Neuronal stem cell (in vitro differentiated cells): ENCODE measurements at regions not wholly inside any gene's neighbourhood (a gene's known extent, or its start where the extent isn't known, plus 50 kb on each side); places are given as distances from the start of the nearest gene placed in this dataset.

Experiments used
- DNase-seq: peaks from one replicate; pipeline ENCODE4 v3.0.0-alpha.2; 2013; ENCODE audit warnings: low spot score
- H2AFZ ChIP-seq: one replicate; pipeline ENCODE4 v1.6.1; 2013; ENCODE audit warnings: mild to moderate bottlenecking, low read length, inconsistent platforms
- H2AK5ac ChIP-seq: 2 replicates; pipeline ENCODE4 v1.6.1; 2013; ENCODE audit warnings: low read depth, mild to moderate bottlenecking, inconsistent platforms, low read length, moderate library complexity, mixed read lengths
- H2BK120ac ChIP-seq: 2 replicates; pipeline ENCODE4 v1.6.1; 2013; ENCODE audit warnings: low read depth, mild to moderate bottlenecking, inconsistent platforms, low read length, moderate library complexity, mixed read lengths
- H2BK12ac ChIP-seq: one replicate; pipeline ENCODE4 v1.6.1; 2013; ENCODE audit warnings: low read length, inconsistent platforms
- H2BK15ac ChIP-seq: 2 replicates; pipeline ENCODE4 v1.6.1; 2013; ENCODE audit warnings: mild to moderate bottlenecking, low read length, inconsistent platforms, mixed read lengths
- H2BK5ac ChIP-seq: one replicate; pipeline ENCODE4 v1.6.1; 2013; ENCODE audit warnings: inconsistent platforms, mild to moderate bottlenecking, low read length, moderate library complexity
- H3K14ac ChIP-seq: one replicate; pipeline ENCODE4 v1.6.1; 2013; ENCODE audit warnings: low read length, inconsistent platforms
- H3K18ac ChIP-seq: 2 replicates; pipeline ENCODE4 v1.6.1; 2013; ENCODE audit warnings: low read length, inconsistent platforms
- H3K23ac ChIP-seq: 2 replicates; pipeline ENCODE4 v1.6.1; 2013; ENCODE audit warnings: low read depth, mild to moderate bottlenecking, mixed read lengths, low read length, inconsistent platforms; ENCODE audit not compliant: poor library complexity
- H3K27ac ChIP-seq: replicated peaks from 3 replicates; pipeline ENCODE4 v1.5.1; 2013; ENCODE audit warnings: low read length, inconsistent platforms
- H3K27me3 ChIP-seq, 3 experiments: 2 replicates each; pipeline ENCODE4 v1.6.1; 2013; ENCODE audit warnings: low read length in 3 of 3, mild to moderate bottlenecking in 2 of 3, inconsistent platforms in 1 of 3, low read depth in 1 of 3, mixed read lengths in 1 of 3, moderate library complexity in 1 of 3; ENCODE audit not compliant: control insufficient read depth in 3 of 3, insufficient read depth in 3 of 3
- H3K36me3 ChIP-seq, 2 donors: replicated peaks in 1 of 2; 2 replicates each; pipeline ENCODE4 v1.6.1; 2013; ENCODE audit warnings: low read length in 2 of 2; ENCODE audit not compliant: control insufficient read depth in 2 of 2, insufficient read depth in 2 of 2
- H3K4ac ChIP-seq: 2 replicates; pipeline ENCODE4 v1.6.1; 2013; ENCODE audit warnings: inconsistent platforms, mild to moderate bottlenecking, low read length, moderate library complexity
- H3K4me1 ChIP-seq, 2 donors: 1 replicate in 1 of 2; 2 replicates in 1 of 2; pipeline ENCODE4 v1.6.1; 2013; ENCODE audit warnings: low read length in 2 of 2, low read depth in 1 of 2; ENCODE audit not compliant: control insufficient read depth in 2 of 2, insufficient read depth in 1 of 2
- H3K4me2 ChIP-seq: one replicate; pipeline ENCODE4 v1.6.1; 2013; ENCODE audit warnings: mild to moderate bottlenecking, low read length, inconsistent platforms; ENCODE audit not compliant: insufficient read depth, poor library complexity, severe bottlenecking
- H3K4me3 ChIP-seq, 2 donors: 2 replicates each; pipeline ENCODE4 v1.5.1; 2013; ENCODE audit warnings: low read length in 2 of 2, mild to moderate bottlenecking in 2 of 2, inconsistent platforms in 1 of 2, moderate library complexity in 1 of 2
- H3K79me1 ChIP-seq: one replicate; pipeline ENCODE4 v1.6.1; 2013; ENCODE audit warnings: low read depth, mild to moderate bottlenecking, inconsistent platforms, low read length, moderate library complexity
- H3K9ac ChIP-seq: one replicate; pipeline ENCODE4 v1.6.1; 2013; ENCODE audit warnings: mild to moderate bottlenecking, low read depth, low read length, inconsistent platforms; ENCODE audit not compliant: poor library complexity
- H3K9me3 ChIP-seq, 2 donors: replicated peaks in 1 of 2; 2 replicates each; pipeline versions ENCODE3 to v1.6.1; 2013; ENCODE audit warnings: low read length in 2 of 2, mild to moderate bottlenecking in 2 of 2, inconsistent platforms in 1 of 2, low read depth in 1 of 2, mixed read lengths in 1 of 2, moderate library complexity in 1 of 2; ENCODE audit not compliant: control insufficient read depth in 2 of 2, insufficient read depth in 1 of 2
- H4K8ac ChIP-seq: one replicate; pipeline ENCODE4 v1.6.1; 2013; ENCODE audit warnings: low read depth, mild to moderate bottlenecking, inconsistent platforms, low read length, moderate library complexity
- H4K91ac ChIP-seq: one replicate; pipeline ENCODE4 v1.6.1; 2013; ENCODE audit warnings: low read length, low read depth, mild to moderate bottlenecking, inconsistent platforms; ENCODE audit not compliant: poor library complexity
- WGBS, 2 donors: extraction: QIAGEN DNeasy Blood & Tissue Kit; methylation state at CpG; one replicate each; pipeline ENCODE4 v1.1.7; 2013; ENCODE audit warnings: missing lambda C conversion rate in 2 of 2, mixed read lengths in 1 of 2; ENCODE audit not compliant: insufficient read length in 2 of 2, insufficient replicate concordance in 1 of 2; ENCODE audit errors: extremely low coverage in 2 of 2; 5-methylcytosine and 5-hydroxymethylcytosine counted together

- no peaks in the 10 kb centered on the region for H3K9me3 ChIP-seq
- no peak overlapping the region for H2BK5ac ChIP-seq
- H3K14ac ChIP-seq: no peak overlapping the region
- no peak overlapping the region for H3K9ac ChIP-seq
- no peaks in the 10 kb centered on the region for H3K79me1 ChIP-seq
- H3K27me3 ChIP-seq: no peaks in the 10 kb centered on the region
- no peak overlapping the region for H2BK120ac ChIP-seq
- H2AK5ac ChIP-seq: no peak overlapping the region
- H3K36me3 ChIP-seq: no peaks in the 10 kb centered on the region
- H2BK12ac ChIP-seq: no peak overlapping the region
- H3K18ac ChIP-seq: no peak overlapping the region
- no peaks in the 10 kb centered on the region for H3K4me1 ChIP-seq
- no peak overlapping the region for H3K4me3 ChIP-seq
- H3K4ac ChIP-seq: no peak overlapping the region
- no peak overlapping the region for H3K27ac ChIP-seq
- H4K8ac ChIP-seq: no peak overlapping the region
- no peak overlapping the region for H3K23ac ChIP-seq
- no peak overlapping the region for H2AFZ ChIP-seq
- DNase-seq: no peak
- no peak overlapping the region for H3K4me2 ChIP-seq
- H2BK15ac ChIP-seq: no peak overlapping the region
- no CpG with 5 or more reads among the region's 2 CpGs for WGBS, 2 donors
- no peak overlapping the region for H4K91ac ChIP-seq
Measured at GRCh38 chr13:64674126-64674525, 2556.0 kb downstream of the PCDH9 start.

- no CpG with 5 or more reads among the region's 2 CpGs for WGBS, 2 donors
- H3K27me3 ChIP-seq: no peaks in the 10 kb centered on the region
- H2BK12ac ChIP-seq: no peak overlapping the region
- H3K36me3 ChIP-seq: no peaks in the 10 kb centered on the region
- no peak overlapping the region for H3K18ac ChIP-seq
- H2AK5ac ChIP-seq: no peak overlapping the region
- H3K9me3 ChIP-seq: no peaks in the 10 kb centered on the region
- no peak overlapping the region for H2AFZ ChIP-seq
- H2BK15ac ChIP-seq: no peak overlapping the region
- no peak overlapping the region for H4K8ac ChIP-seq
- no peak overlapping the region for H2BK5ac ChIP-seq
- H3K9ac ChIP-seq: no peak overlapping the region
- H3K4ac ChIP-seq: no peak overlapping the region
- H3K79me1 ChIP-seq: no peaks in the 10 kb centered on the region
- H3K4me3 ChIP-seq: no peak overlapping the region
- no peak for DNase-seq
- H3K27ac ChIP-seq: no peak overlapping the region
- no peak overlapping the region for H4K91ac ChIP-seq
- no peak overlapping the region for H3K4me2 ChIP-seq
- no peaks in the 10 kb centered on the region for H3K4me1 ChIP-seq
- no peak overlapping the region for H2BK120ac ChIP-seq
- H3K14ac ChIP-seq: no peak overlapping the region
- no peak overlapping the region for H3K23ac ChIP-seq
Measured at GRCh38 chr13:64672751-64673150, 2557.4 kb downstream of the PCDH9 start.

- Histone ChIP-seq H3K18ac (no peak overlapping the region), H2AFZ (no peak overlapping the region), H3K36me3 (no peaks in the 10 kb centered on the region), H2BK15ac (no peak overlapping the region), H3K4me1 (no peaks in the 10 kb centered on the region), H2BK120ac (no peak overlapping the region), H4K91ac (no peak overlapping the region), H2AK5ac (no peak overlapping the region), H3K23ac (no peak overlapping the region), H2BK12ac (no peak overlapping the region), H3K14ac (no peak overlapping the region), H3K4me3 (no peak overlapping the region), H4K8ac (no peak overlapping the region), H3K9me3 (no peaks in the 10 kb centered on the region), H2BK5ac (no peak overlapping the region), H3K27me3 (no peaks in the 10 kb centered on the region), H3K4me2 (no peak overlapping the region), H3K27ac (no peak overlapping the region), H3K4ac (no peak overlapping the region), H3K9ac (no peak overlapping the region), H3K79me1 (no peaks in the 10 kb centered on the region)
- no CpG with 5 or more reads among the region's 7 CpGs for WGBS, 2 donors
- DNase-seq: no peak
Measured at GRCh38 chr13:64662887-64663593, 2567.1 kb downstream of the PCDH9 start.

- no peak overlapping the region for H3K18ac ChIP-seq
- no peak overlapping the region for H3K9ac ChIP-seq
Measured at GRCh38 chr13:64648293-64648692, 2581.8 kb downstream of the PCDH9 start.

More at GRCh38 chr13:64648293-64648692, 2581.8 kb downstream of the PCDH9 start:
- no peaks in the 10 kb centered on the region for H3K27me3 ChIP-seq
- H3K4me1 ChIP-seq: no peaks in the 10 kb centered on the region
- no peak overlapping the region for H4K8ac ChIP-seq
- no peak overlapping the region for H3K4ac ChIP-seq
- H3K9me3 ChIP-seq: no peaks in the 10 kb centered on the region
- H3K79me1 ChIP-seq: no peaks in the 10 kb centered on the region
- no peak overlapping the region for H3K4me3 ChIP-seq
- no peak overlapping the region for H3K14ac ChIP-seq
- H3K23ac ChIP-seq: no peak overlapping the region
- no peak overlapping the region for H3K27ac ChIP-seq
- no peak overlapping the region for H2BK120ac ChIP-seq
- DNase-seq: no peak
- no peak overlapping the region for H2BK12ac ChIP-seq
- no peaks in the 10 kb centered on the region for H3K36me3 ChIP-seq
- no peak overlapping the region for H2AK5ac ChIP-seq
- no peak overlapping the region for H3K4me2 ChIP-seq
- H2BK5ac ChIP-seq: no peak overlapping the region
- no peak overlapping the region for H4K91ac ChIP-seq
- H2AFZ ChIP-seq: no peak overlapping the region
- no peak overlapping the region for H2BK15ac ChIP-seq
